GM18868 (cell line): ENCODE measurements at regions not wholly inside any gene's neighbourhood (a gene's known extent, or its start where the extent isn't known, plus 50 kb on each side); places are given as distances from the start of the nearest gene placed in this dataset.

Experiments
- ATAC-seq: cut with Tn5 transposase; IDR thresholded peaks from one replicate; pipeline ENCODE4 v1.9.1; 2021; ENCODE audit warnings: mild to moderate bottlenecking, moderate library complexity; ENCODE audit not compliant: unreplicated experiment

DNA sequence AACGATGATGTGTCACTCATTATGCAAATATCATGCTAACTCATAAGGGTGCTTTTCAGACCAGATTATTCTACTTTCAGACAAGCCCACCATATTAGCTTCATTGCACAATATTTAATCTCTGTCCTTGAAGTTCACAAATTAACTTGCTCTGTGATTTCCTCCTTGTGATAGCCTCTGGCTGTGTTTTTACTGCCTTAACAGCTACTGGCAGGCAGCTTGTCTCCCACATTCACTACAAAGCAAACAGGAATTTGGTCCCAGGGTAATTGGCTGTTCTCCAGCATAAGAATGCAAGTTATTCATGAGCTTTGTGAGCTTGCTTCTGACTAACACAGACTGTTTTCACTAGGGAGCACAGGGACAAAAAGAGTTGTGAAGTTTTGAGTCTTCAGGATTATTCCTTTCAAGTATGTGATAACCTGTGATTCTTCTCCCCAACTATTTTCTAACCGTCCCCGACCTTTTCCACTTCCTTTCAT is 87.9 kb upstream of the HMCN1 start:
- ATAC-seq: no peak

DNA sequence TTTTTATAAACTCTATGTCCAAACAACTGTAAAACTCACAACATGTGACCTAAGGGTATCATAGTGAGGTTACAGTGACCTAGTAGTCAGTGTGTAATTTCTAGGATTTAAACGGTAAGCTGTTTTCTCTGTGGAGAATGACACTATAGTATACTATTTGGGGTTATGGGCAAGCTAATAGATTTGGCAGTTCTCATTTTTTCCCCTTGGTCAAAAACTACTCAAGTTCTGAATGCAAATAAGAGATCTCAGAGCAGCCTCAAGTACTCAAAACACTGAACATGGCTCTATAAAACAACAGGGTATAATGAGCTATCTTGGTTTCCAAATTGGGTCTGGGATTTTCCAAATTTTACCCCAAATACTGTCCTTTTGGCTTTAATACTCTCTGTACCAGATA is 88.5 kb upstream of the HMCN1 start:
- ATAC-seq: no peak

DNA sequence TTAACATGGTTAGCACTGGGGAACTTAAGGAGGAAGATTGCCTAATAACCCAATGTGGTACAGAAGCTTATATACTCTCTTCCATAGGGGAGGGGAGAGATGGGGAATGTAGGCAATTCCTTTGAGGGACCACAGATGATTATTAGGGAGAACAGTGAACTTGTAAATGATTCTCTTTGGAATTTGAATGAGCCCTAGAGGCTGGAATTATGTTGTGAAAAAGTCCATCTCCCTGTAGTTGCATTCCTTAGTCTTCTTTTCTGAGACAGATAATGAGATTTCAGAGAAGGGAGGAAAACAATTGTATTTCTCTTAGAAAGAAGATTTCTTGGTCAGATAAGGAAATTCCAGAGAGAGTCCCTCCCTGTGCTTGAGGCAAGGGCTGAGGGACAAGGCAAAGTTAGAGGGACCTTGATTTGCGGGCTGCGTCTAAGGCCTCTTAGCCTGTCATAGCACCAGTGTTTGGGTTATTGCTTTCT is 89.0 kb upstream of the HMCN1 start:
- ATAC-seq: no peak

DNA sequence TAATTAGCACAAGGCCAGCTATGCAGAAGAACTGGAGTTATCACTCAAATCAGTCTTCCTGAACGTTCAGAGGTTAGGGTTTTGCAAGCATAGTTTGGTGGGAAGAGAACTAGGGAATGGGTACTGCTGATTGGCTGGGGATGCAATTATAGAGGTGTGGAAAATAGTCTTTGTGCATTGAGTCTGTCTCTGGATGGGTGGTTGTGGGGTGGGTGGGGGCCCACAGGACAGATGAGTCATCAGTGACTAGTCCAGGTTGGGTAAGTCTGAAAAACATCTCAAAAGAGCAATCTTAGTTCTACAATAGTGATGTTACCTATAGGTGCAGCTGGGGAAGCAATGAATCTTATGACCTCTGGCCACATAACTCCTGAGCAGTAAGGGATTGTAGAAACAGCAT is 89.7 kb upstream of the HMCN1 start:
- ATAC-seq: no peak

DNA sequence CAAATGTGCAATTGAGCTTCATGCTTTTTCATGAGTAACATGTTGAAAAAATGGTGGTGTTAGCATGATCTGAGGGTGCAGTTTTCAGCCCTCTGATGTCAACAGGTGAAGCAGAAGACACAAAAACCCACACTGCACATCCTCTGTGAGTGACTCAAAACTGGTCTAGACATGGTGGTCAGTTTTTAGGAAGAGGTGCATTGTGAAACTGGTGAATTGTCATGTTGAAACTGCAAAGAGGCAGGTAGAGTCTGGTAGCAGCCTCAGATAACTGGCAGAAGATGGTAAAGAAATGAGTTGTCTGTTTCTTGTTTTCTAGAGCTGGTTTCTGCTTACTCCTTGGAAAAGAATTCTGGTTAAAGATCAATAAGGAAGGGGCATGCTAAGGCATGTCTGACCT is 97.3 kb upstream of the HMCN1 start:
- ATAC-seq: peak; percentile 100

DNA sequence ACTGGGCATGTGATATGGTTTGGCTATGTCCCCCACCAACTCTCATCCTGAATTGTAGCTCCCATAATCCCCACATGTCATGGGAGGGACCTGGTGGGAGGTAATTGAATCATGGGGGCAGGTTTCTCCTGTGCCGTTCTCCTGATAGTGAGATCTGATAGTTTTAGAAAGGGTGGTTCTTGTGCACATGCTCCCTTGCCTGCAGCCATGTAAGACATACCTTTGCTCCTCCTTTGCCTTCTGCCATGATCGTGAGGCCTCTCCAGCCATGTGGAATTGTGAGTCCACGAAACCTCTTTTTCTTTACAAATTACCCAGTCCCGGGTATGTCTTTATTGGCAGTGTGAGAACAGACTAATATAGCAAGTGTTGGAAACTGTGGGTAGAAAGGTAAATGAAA is 99.5 kb upstream of the HMCN1 start:
- ATAC-seq: no peak

DNA sequence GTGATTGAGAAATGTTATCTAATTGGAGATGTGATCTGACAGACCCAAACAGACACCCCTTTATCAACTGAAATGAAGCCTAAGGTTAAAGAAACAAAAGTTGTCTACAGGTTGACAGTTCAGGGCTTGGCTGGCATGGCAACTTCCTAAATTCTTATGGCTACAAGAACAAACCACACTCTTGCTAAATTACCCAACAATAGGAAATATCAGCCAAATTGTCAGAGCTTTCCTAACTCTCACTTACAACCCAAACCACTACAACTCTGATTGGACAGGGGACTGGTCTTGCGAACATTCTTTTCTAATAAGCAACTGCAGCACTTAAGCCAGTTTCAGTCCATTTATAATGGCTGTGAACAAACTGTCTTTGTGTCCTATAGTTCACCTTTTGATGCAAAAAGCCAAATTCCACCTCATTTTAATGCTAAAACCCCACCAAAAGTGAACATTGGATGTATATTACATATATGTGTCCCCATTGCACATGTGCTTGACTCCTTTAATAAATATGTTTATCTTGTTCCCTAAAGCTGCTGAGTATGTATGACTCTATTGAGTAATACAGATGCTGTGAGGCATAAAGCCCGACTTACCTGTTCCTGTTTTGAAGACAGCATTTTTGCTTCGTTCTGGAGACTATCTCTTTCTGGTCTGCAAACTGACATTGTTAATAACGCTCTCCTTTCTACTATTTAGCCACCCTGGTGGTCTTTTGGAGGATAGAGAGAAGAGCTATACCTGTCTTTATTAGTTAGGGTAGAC is 101.3 kb upstream of the HMCN1 start:
- ATAC-seq: no peak

DNA sequence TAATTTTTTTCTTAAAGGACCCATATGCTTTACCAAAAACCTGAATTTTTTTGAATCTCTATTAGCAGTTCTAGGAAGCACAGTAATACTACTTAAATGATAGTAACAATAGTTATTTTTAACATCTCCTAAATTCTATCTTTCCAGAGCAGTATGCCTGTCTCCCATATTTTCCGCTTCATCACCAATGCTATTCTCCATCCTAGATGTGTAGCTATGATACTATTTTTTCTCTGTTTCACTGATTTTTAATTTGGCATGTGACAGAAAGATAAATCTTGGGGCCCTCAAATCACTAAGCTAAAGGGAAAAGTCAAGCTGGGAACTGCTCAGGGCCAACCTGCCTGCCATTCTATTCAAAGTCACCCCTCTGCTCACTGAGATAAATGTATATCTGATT is 102.3 kb upstream of the HMCN1 start:
- ATAC-seq: no peak

DNA sequence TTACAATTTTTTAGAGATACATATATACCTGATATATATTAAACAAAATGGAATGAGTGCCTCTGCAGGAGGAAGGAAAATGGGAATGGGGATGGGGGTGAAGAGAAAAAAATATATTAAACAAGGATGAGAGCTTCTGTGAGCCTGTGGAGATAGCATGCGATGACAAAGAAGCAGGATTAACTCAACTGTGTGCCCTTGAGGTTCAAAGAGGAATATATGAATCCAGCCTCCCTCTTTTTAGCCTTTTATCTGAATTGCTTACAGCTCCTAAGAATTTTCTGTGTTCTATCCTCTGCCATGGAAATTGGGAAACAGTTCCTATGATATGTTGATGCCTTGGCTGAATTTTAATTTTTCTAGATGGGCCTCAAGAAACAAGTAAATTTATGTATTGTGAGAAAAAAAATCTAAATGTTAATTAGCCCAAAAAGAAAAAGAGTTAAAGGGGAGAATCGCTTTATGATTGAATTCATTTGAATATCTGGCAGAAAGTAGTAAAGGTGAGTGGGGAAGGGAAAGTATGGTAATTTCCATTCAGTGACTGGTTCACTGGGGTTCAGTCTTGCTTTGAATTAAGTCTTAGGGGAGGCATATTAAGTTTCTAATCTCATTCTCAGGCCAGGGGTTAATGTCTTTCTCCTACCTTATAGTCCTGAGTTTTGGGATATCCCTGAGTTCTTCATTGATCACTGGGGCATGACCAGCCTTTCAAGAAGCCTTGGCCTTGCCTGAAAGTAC is 106.3 kb upstream of the HMCN1 start:
- ATAC-seq: no peak

DNA sequence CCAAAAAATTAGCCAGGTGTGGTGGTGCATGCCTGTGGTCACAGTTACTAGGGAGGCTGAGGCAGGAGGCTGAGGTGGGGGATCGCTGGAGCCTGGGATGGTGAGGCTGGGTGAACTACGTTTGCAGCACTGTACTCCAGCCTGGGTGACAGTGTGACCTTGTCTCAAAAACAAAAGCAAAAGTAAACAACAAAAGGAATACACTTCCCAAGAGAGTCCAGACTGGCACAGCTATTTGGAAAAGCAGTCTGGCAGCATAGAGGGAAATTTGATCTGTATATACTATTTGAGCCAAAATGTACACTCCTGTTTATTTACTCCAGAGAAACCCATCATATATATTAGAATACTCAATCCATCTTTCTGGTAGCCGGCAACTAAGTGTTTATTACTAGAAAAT is 107.0 kb upstream of the HMCN1 start:
- ATAC-seq: no peak

DNA sequence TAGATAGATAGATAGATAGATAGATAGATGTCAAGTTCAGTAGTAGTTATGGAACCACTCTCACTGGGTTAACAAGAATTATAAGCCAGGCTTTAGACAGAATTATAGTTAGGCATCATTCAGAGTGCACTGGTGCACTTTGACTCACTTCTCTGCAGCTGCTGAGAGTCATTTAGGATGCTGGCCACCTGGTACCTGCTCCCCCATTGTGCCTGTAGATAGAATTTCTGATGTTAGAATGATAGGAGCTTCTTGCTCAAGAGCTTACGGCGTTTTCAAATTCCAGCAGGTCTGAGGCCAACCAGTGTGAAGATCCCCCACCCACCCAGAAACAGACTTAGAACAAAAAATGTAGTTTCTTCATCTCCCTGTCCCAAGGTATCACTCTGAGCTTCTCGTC is 107.8 kb upstream of the HMCN1 start:
- no peak for ATAC-seq

DNA sequence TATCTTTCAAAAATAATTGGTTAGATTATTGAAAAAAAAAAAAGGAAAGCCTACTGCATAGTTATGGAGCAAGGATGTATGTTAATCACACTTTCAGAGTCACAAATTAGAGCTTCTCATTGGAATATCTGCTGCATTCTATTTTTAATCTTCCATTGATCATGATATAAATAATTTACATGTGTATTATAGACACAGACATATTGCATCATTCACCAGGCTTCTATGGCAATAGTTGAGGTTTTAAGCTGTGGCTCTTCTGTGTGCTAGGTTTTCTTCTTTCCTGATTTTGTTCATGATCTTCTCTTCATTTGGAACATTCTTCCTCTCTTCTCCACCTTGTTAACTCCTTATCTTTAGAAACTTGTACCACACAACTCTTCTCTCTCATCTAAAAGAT is 123.2 kb upstream of the HMCN1 start:
- no peak for ATAC-seq

DNA sequence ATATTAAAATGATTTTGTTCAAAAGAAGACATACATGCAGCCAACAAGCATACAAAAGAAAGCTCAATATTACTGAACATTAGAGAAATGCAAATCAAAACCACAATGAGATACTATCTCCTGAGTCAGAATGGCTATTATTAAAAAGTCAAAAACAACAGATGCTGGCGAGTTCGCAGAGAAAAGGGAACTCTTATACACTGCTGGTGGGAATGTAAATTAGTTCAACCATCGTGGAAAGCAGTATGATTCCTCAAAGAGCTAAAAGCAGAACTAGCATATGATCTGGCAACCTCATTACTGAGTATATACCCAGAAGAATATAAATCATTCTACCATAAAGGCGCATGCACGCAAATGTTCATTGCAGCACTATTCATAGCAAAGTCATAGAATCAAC is 126.0 kb upstream of the HMCN1 start:
- ATAC-seq: peak; percentile 61

DNA sequence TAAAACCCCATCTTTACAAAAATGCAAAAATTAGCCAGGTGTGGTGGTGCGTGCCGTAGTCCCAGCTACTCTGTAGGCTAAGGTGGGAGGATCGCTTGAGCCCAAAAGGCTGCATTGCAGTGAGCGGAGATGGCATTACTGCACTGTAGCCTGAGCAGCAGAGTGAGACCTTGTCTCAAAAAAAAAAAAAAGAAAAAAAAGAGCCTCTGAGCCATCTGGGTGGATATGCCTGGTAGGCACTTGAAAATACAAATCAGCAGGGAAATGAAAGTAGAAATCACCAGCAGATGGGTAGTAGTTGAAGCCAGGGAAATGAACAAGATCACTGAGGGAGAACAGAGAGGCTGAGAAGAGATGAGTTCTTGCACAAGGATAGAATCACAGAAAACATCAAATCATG is 131.0 kb upstream of the HMCN1 start:
- peak; percentile 75 for ATAC-seq

DNA sequence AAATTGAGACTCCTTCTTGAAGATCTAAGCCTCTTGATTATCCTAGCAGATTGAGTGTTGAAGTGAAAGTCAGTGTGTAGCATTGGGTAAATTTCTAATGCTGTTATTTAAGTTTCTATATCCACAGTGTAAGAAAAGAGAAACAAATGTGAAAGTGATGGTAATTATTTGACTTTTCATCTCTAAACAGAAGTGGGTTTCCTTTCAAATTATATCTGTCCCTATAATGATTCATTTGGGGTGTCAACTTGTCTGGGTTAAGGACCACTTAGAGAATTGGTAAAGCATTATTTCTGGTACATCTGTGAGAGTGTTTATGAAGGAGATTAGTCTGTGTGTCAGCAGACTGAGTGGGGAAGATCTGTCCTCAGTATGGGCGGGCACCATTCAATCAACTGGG is 133.0 kb upstream of the HMCN1 start:
- ATAC-seq: peak; percentile 29

DNA sequence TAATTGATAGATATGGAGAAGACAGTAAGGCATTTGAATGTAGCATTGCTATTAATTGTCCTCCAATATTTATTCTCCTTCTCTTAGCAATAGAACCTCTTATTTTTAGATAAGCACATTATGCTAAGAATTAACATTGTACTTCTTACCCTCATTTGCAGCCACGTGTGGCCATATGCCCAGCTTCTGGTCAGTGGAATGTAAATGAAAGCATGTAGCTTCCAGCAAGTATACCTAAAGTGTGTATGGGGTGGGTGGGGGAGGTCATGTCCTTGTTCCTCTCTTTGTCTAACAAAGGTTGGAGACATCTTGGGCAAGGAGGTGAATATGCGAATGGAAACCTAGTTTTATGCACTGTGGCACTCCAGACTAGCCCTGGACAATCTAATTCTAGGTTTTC is 133.6 kb upstream of the HMCN1 start:
- no peak for ATAC-seq

DNA sequence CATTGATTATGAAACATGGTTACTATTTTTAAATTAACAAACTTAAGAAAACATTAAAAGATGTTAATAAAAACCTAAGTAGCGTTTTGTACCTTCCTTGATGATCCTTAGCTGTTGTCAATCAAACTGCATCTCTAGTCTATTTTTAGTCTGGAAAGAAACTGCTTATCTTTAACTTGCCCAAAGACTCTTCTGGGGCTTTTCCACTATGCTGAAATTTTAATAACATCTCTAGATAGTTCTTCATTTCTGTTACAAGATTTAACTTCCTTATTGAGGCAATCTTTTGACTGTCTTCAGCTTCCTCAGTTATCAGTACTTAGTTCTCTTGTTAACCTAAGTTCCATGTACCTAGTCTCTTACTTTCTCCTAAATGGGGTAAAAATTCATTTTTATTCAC is 135.9 kb upstream of the HMCN1 start:
- ATAC-seq: no peak

DNA sequence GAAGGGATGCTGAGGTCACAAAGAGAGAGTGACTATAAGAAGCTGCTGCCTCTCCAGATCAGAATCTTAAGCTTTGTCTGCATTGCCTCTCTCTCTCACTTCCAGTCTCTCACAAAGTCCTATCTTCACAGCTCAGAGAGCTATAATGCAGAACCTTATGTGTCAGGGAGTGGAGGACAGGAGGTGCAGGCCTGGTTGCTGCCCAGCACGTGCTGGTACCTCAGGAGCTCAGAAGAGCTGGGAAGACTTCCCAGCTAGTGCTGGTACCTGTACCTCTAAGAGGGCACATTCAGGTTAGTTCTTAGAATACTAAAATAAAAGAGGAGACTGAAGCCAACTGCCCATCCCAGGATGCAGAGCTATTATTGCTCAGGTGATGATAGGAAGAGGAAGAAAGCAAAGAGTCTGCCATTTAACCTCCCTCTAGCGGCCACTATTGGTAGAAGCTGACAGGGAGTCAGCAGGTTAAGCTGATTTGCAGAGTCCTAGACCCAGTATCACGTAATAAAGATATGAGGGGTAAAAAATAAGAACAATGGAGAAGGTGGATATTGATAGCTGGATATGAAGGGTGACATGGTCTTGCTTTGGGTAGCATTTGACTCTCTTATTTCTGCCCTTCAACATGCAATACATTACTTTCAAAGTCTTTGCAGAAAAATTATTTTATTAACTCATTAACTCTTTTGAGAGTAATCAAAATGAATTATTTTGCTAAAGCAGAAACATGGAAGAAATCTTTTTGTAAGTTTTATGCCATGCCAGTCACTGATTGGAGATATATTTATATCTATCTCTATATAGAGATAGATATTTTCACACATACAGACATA is 138.1 kb upstream of the HMCN1 start:
- ATAC-seq: peak; percentile 92

DNA sequence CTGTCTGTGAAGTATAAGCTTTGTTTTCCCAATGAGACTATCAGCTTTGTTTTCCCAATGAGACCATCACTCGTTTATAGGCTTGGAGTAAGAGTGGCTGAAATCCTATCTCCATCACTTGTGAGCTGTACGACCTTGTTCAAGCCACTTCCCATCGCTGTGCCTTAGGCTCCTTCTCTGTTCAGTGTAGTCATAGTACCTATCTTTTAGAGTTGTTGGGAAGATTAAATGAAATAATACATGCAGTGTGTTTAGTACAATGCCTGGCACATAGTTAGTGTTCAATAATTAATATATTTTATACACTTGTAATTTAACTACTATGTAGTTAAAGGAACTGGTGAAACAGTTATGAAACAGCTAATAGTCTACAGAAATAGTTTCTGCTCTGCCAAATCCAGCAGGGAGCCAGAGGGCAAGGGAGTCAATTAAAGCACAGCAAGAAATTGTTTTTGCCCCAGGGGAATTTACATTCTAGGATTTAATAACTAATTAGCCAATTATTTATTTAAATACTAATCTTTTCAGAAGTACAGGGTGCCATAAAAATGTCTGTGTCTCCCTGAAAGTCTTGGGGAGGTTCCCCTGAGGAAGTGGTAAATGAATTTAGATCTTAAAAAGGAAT is 139.3 kb upstream of the HMCN1 start:
- ATAC-seq: no peak

DNA sequence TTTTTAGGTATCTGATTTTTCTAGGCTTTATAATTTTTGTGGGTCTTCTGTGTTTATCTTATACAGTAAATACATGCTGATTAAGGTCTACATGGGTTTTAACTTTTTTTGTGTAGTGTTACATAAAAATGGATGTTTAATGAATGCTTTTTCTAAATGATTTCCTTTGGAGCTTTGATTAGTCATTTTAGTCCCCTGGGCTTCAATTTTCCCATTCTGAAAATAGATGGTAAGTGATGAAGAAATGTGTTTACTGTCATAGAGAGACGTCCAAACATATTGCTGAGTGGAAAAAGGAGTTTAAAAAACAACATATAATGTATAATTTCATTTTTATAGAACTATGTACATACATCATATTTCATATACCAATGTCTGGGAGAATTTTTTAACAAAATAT is 140.9 kb upstream of the HMCN1 start:
- ATAC-seq: no peak

DNA sequence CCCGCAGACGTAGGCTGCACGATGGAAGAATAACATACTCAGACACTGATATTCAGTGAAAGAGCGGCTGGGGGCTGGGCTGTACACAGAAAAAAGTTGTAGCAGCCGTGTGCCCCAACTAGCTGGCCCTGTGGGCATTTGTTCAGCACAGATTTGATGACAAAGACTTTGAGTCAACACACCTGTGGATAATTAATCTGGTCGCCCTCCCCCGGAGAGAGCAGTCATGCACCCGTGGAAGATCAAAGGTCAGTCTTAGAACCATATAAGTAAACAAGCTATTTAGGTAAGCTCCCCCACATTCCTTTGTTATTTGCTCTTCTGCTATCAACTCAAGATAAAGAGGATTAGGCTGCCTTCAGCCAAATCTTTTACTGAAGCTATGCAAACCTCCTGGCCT is 148.4 kb upstream of the HMCN1 start:
- no peak for ATAC-seq
